Activated CD4-positive, alpha-beta T cell treated with anti-CD3 and anti-CD28 coated beads, Interleukin-2, Interleukin-6, amounts not matched to agents 100 ng/mL and 50 ng/mL, durations not matched to agents 16 hours and 8 hours (primary cell): ENCODE measurements at regions not wholly inside any gene's neighbourhood (a gene's known extent, or its start where the extent isn't known, plus 50 kb on each side); places are given as distances from the start of the nearest gene placed in this dataset.

Source experiments
- DNase-seq: peaks from one replicate; pipeline ENCODE4 v3.0.0-alpha.2; 2020

DNA sequence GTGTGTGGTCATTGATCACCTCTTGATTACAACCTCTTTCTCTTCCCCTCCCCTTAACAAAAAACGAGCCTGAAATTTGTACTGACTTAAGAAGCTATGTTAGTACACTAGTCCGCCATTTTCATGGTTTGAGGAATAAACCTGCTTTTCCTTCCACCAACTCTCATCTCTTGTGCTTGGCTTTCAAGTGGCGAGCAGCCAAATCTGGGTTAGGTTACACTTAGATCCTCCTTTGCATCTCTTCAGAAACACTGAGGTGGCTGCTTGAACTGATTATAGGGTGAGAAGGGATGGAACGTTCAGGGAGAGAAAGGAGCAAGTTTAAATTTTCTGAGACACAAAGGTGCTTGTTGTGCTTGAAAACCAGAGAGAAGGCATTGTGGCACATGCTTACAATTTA lies 2171.4 kb downstream of the LRRC4C start:
- no peak for DNase-seq

DNA sequence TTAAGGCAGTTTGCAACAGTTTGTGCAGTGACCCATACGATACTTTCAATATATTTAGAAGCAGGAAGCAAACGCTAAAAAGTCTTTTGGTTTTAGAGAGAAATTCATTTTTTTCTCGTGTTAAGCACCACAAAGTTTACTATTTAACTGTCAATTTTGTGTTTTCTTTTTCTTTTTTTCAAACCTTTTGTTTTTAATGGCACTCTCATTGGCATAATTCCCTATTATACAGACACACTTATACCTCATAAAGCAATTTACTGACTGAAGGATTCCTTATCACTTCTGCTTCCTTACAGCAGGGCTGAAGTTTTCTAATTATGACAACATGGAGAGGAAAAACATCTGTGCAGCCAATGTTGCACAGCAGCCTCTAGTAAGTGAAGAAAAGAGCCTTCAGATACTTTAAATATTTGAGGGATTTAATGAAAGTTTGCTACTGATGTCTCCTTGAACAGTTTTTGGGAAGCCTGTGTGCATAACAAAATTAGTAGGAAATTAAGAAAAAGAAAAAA lies 2191.2 kb downstream of the LRRC4C start:
- no peak for DNase-seq

DNA sequence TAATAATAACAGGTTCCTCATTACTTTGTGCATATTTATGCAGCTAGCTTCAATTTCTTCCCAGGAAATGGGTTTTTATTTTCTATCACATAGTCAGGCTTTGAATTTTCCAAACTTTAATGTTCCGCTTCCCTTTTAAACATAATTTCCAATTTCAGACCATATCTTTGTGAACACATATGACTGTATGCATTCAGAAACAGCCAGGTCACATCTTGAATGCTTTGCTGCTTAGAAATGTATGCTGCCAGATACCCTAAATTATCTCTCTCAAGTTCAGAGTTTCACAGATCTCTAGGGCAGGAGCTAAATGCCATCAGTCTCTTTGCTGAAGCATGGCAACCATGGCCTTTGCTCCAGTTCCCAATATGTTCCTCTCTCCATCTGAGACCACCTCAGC lies 2203.8 kb downstream of the LRRC4C start:
- DNase-seq = no peak

DNA sequence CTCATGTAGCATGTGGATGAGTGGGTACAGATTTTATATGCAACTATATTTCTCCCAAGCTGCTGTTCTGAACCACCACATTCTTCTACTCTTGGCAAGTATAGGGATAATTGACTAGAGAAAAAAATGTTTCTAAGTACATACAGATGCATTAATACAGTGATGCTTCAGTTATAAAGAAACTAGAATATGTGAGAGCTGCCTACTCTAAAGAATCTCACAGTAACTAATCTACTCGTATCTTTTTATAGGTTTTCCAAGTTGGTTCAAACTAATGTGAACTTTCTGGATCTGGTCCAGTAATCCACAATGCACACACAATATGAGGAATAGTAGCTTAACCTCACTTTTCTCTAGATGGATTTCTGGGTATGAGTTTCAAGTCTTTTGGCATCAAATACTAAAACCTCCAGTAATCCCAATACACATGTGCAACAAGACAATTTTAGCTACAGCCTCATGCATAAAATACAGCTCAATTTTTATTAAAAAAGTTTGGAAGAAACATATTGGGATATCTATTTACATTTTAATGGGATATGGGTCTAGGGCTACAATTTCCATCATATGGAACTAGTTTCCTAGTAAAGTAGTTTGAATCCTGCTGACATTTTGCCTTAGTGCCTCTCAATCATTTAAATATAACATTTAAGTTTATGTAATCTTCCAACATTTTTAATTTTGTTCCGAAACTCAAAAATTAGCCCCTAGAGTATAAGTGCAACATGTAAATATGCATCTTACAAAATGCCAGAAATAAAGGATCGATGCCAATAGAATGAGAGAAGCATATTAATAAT lies 2209.7 kb downstream of the LRRC4C start:
- DNase-seq = no peak

DNA sequence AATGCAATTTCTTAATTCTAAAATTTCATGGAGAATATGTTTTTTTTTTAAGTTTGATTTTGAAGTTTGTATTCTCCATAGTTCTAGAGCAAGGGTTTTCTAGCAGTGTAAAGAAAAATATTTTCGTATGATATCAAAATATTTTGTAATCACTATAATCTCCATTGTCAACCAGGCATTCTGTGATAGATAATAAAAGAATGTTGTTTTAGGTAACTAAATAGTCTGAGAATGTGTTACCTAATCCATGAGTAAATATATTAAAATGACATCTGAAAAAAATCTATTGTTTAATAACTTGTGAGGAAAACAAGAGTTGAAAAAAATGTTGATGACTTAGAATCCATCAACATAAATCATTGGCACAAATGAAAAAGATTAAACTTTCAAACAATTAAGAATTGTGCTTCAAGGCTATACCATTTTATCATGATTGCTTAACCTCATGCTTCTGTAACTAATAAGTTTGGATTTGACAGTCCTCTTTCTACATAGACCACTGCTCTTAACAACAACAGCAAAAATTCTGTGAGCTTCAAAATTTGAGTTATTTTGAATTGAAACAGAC lies 2211.8 kb downstream of the LRRC4C start:
- no peak for DNase-seq

DNA sequence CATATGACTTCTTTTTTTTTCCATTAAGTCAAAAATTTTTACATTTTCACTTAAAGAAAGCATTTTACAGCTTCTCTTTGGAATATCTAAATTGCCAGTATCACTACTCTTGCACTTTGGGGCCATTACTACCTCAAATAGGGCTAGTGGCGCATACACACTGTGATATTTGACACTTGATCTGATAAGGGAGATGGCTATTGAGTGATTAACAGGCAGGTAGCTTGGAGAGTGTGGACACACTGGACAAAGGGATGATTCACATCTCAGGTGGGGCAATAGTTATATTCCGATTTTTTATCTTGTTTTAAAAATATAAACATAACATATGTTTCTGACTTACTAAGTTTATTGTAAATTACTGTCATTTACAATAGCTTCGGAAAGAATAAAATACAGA lies 2219.9 kb downstream of the LRRC4C start:
- no peak for DNase-seq

DNA sequence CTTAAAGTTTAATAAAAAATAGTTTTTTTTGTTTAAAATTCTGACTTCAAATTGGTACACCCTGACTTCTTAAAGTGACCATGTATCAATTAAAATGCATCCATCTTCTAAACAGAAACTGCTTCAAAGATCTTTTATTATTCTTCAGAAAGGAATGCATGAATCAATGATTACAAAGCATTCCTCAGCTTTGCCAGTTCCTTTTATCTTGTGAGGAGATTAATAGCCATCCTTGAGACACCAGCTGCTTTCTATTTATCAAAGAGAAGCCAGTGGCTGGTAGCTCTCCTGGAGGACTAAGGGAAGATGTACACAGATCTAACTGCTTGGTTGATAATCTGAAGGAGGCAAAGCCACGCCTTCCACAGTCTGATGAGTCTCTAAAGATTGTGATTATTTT lies 2222.5 kb downstream of the LRRC4C start:
- DNase-seq = no peak

DNA sequence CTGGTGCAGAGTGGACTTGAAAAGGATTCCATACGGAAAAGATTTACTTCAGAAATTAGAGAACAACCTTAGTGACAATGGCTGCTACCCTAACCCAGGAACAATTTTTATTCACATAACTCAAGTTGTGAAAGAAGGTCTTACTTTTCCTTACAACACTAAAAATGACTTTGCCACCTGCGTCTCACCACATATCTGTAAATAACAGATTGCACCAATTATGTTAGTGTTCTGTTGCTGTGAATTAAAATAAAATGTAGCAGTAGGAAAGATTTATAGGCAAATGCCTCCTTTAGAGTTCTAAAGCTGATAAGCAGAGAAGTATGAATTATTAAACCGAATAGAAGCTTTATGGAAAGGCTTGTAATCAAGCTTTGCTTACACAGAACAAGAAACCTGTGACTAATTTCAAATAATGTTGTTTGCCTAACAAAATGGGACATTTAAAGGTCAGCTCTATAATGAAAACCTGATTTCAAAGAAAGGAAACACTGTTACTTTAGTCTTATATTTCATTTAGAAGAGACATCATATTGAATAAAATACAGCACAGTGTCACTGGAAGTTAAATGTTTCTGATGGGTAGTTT lies 2237.8 kb downstream of the LRRC4C start:
- DNase-seq = no peak

DNA sequence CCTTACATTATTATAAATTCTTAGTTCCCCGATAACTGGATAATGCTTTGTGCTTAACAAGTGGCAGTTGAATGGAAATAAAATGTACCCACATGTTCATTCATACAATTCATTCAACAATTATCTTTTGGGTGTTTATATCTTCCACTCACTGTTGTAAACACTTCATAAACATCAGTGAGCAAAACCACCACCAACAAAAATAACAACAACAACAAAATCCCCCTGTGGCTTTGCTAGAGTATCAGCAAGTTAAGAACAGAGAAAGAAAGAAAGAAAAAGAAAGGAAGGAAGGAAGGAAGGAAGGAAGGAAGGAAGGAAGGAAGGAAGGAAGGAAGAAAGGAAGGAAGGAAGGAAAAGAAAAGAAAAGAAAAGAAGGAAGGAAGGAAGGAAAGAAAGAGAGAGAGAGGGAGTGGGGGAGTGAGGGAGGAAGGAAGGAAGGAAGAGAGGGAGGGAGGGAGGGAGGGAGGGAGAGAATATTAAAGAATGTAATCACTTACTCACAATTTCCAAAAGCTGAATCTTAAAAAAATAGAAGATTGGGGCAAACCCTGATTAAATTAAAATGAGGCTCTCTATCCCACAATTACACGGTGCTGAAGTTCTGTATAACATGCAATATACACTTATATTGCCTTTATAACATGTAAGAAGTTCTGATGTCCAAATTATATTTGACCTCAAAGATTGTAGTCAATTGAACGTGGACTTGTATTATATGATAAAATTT lies 2238.8 kb downstream of the LRRC4C start:
- no peak for DNase-seq

DNA sequence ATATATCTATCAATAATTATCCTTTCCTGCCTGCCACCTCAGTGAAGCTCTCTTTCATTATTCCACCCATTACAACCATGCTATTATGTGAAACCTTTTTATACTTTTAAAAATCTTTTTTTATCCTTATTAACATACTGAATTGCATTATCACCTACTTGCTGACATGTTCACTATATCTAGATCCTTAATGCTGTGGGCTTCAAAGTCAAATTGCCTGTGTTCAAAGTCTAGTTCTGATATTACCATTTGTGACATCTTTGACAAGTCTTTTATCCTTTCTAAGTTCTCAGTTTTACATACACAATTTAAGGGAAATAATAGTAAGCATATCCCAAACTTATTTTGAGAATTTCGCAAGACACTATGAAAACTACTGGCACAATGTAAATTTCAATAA lies 2239.4 kb downstream of the LRRC4C start:
- no peak for DNase-seq

DNA sequence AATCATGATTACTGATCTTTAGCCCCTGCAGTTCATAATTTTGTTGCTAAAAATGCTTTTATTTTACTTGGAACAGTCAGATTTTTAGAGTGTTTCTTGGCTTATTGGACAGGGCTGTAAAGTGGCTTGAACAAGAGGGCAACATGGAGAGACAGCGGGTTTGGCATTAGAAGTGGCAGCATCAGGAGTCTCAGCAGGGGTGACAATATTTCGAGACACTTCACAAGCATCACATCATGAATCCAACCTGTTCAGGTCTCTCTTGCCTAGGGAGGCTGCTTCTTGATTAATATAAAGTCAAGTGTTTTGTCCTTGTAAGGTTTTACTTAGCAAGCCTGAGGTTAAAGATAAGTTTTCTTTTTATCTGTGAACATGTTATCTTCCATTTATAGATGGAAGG lies 2249.5 kb downstream of the LRRC4C start:
- no peak for DNase-seq

DNA sequence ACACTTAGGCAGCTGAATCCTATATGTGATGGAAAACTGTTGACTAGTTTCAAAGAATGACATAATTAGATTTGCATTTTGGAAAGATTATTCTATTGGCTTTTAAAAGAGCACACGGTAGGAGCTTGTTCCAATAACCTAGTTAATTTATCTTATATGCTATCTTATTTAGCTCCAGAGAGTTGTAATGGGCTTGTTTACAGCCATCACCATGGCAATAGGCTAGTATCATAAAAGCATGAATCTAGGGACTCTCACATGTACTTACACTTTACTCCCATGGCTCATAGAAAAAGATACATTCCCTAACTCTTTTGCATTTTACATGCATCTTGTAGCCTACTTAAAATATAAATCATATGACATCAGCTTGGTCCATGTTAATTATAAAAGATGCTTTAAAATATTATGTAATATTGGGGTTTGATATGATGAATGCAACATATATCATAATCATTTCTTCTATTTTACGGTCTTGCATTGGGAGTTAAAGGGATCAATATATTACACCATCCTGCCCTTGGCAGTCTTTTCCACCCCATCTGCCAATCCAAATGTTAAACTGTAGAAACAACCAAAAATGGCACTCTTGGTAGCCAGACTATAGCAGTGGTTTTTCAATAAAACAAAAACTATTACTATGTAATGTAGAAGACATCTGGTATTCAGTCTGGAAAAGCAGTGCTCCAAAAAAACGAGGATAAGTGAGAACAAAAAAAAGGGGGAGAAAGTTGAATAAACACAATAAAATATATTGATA lies 2254.0 kb downstream of the LRRC4C start:
- no peak for DNase-seq

DNA sequence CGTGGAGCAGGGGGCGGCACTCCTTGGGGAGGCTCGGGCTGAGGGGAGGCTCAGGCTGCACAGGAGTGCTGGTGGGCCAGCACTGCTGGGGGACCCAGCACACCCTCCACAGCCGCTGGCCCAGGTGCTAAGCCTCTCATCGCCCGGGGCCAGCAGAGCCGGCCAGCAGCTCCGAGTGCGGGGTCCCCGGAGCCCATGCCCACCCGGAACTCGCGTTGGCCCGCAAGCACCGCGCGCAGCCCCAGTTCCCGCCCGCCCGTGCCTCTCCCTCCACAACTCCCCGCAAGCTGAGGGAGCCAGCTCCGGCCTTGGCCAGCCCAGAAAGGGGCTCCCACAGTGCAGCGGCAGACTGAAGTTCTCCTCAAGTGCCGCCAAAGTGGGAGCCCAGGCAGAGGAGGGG lies 2266.8 kb downstream of the LRRC4C start:
- DNase-seq = no peak

DNA sequence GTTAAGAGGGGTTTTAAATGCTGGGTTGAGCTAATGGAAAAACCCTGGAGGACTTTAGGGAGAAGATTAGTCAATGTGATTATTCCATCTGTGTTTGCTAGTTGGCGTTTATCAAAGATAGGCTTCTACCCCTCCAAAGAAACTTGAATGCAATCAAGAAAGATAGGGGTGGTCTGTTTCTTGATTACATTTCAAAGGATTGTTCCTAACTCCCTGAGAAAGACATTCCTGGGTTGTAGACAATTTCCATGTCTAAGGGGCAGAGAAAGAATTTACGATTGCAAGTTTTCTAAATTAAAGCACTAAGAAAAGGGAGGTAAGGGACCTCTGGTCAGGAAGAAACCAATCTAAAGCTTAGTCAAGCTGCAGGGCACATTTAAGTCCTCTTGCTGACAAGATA lies 2268.7 kb downstream of the LRRC4C start:
- DNase-seq = no peak

DNA sequence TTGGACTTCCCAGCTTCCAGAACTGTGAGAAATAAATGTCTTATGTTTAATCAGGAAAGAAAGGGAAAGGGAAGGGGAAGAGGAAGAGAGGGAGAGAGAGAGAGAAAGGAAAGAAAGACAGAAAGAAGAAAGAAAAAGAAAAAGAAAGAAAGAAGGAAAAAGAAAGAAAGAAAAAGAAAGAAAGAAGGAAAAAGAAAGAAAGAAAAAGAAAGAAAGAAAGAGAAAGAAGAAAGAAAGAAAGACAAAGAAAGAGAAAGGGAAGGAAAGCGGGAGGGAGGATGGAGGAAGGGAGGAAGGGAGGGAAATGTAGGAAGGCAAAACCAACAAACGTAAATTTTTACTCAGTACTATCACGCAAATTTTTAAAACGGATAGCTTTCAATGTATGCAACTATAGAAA lies 2281.8 kb downstream of the LRRC4C start:
- no peak for DNase-seq

DNA sequence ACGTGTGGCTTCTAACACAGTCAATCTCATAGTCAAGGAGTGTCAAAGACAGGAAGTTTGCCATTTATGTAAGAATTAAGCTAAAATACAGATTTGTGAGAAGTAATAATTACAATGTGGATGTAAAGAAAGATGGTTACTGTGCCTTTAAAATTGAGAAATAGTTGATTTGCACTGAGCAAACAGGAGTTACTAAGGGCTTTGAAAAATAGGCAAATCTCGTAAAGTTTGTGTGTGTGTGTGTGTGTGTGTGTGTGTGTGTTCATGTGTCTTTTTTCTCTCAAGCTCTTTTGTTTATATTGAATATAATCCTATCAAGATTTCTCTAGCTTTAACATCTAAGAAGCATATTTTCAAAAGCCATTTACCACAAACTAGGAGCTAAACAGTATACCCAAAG lies 2284.5 kb downstream of the LRRC4C start:
- no peak for DNase-seq

DNA sequence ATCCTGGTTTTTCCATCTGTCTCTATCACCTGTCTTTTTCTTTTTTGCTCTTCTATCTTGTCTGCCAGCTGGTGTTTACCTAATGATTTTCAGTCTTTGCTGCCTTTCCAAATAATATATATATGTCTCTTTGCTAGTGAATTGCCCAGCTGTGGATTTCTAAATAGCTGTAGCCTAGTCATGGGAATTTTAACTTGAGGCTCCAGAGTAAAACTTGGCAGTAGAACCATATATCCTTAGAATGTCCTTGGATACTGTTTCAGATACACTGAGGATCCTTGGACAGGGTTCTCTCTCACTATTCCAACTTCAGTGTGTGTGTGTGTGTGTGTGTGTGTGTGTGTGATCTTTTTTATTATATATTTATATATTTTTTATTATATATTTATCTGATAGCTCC lies 2285.3 kb downstream of the LRRC4C start:
- no peak for DNase-seq

DNA sequence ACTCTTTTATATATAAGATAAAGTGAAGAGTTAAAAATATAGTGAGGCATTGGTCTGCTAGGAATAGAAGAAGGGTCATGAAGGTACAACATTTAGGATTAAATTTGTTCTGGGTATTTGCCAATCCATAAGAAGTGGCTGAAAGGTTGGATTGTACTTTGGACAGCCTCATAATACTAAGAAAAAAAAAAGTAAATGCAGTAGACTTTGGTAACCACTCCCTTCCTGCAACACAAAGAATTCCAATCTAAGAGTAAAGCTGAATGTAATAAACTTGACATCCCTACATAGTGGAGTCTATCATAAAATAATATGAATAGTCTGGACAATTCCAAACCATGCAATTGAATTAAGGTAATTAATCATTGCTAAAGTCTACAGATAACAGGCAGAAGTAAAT lies 2294.4 kb downstream of the LRRC4C start:
- DNase-seq = no peak

DNA sequence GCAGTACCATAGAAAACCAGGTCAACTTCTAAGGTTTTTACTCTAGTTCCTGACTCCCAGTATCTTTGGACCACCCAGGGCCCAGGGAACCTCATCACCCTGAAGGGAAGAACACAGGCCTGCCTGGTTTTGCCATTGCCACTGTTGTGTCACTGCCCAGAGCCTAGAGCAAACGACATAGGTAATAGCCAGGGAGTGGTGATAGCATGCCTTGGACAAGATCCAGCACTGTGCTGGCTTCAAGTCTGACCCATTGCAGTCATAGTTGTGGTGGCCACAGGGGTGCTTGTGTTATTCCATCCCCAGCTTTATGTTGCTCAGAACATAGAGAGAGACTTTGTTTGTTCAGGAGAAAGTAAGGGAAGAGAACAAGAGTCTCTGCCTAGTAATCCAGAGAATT lies 2310.2 kb downstream of the LRRC4C start:
- DNase-seq = no peak

DNA sequence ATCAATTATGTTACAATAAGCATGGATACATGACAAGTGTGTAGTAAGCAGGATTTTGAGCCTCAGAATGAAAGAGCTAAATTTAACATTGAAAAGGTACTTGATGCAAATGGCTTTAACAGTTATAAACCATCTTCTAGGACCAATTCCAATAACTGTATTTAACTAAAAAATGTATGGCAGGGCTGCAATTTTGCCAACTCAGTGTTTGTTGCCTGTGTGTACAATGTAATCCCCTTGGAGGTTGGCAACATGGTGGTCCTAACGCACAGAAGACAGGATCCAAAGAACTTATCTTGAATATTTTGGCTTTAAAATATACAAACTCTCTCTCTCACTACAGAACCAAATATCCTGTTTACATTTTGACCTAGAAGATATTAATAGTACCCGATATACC lies 2314.1 kb downstream of the LRRC4C start:
- DNase-seq = no peak

DNA sequence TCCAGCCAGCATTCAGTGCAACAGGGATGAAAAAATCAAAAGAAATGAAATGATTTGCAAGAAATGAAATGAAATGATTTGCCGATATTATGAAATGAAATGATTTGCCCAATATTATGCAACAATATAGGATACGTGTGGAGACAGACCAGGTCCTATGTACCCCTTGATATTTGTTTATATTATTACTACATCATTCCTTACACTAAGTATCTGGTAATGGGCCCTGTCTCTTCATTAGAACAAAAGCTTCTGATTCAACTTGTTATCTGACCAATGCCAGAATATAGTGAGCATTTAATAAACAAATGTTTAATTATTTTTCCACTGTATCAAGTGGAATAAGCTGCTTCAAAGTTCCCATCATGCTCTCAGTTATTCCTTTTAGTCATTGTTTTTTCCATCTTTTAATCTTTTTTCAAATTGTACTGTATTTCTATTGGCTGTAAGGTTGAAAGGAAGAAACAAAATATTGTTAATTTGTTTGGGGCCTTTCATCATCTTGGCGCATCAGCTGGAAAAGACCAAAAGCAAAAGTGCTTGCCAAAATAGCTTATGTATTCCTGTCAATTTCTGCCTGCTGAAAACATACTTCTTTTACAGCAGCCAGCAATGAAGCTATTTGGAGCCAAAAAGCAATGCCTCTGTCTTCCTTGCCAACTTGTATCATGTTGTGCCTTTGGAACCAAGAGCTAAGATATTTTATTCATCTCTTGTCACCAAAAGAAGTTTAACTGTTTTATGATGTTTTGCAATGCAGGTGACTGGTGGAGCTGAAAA lies 2314.9 kb downstream of the LRRC4C start:
- DNase-seq = no peak

DNA sequence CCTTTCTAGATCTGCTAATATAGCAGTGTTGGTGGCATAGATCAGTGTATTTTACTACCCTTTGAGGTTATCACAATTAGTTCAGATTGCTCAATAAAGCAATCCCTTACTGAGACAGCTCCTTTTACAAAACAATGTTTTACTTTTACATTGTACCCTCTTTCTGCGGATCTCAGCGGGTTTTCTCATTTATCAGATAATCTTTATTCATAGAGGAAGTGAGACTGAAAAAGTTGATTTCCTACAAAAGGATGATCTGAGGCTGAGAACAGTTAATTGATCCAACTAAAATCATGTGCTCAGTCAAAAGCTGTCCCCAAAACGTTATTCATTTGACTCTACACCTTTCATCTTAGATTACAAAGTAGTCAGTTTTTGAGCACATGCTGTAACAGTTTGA lies 2319.9 kb downstream of the LRRC4C start:
- DNase-seq = no peak
